ENCODE measurements at regions not wholly inside any gene's neighbourhood (a gene's known extent, or its start where the extent isn't known, plus 50 kb on each side); places are given as distances from the start of the nearest gene placed in this dataset.

DNA sequence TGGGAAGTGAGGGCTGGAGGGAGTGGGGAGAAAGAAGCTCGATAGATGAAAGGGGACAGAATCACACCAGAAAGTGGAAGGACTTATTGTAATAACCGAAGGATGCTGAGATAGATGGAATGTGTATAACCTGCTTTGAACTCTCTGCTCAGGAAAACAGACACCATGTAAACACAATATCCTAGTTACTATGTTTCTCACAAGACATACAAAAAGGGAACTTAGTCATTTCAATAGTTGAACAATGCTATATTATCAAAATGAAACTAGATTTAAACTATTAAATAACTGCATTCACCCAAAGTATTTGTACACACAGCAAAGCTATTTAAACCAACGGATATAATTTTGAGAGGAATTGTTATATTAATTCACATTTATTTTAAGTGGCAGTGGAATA, 108.3 kb upstream of the GADL1 start:
- Histone ChIP-seq H3K27me3 (ENCODE audit: control insufficient read depth, insufficient read depth, low read length) (no peaks in the 10 kb centered on the region), H3K36me3 (ENCODE audit: control insufficient read depth, insufficient read depth, low read length) (no peaks in the 10 kb centered on the region), H3K27ac (ENCODE audit: low read length) (no peak overlapping the region), H3K4me1 (ENCODE audit: control insufficient read depth, insufficient read depth, low read length) (peaks cover 11% of the 10 kb centered on the region), H3K9me3 (replicated peaks; ENCODE audit: control insufficient read depth, low read depth, low read length) (no peaks in the 10 kb centered on the region), H3K4me3 (ENCODE audit: low read length) (no peak overlapping the region)
- WGBS (ENCODE audit: insufficient coverage) = 25% methylated on average over 1 of the region's 3 CpGs
- peak; percentile 19 for DNase-seq

DNA sequence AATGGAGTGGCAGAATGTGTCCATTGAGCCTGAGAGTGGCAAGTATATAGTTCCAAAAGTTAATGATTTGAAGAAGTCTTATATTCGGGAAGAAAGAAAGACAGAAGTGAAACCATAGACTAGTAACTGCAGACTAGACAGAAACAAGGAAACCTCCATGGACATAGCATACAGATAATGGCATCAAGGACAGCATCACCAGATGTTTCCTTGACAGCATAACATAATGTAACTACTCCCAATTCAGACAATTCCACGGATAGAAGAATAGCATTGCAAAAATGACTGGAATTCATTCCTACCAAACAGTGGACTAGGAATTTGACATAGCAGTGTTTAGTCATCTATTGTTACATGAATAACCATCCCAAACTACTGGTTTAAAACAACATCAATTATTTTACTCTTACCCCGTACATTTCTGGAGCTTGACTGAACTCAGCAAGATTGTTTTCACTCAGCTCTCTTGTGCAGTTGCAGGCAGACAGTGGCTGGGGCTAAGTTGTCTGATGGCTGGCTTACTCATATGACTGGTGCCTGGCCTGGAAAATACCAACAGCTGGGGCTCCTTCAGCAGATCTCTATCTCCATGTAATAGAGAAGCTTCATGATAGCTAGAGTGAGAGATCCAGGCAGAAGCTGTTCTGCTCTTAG, 109.7 kb upstream of the GADL1 start:
- DNase-seq = peak; percentile 72
- no peaks in the 10 kb centered on the region for H3K9me3 ChIP-seq (replicated peaks; ENCODE audit: control insufficient read depth, low read depth, low read length)
- no CpG with 5 or more reads among the region's 3 CpGs for WGBS (ENCODE audit: insufficient coverage)
- peaks cover 11% of the 10 kb centered on the region for H3K4me1 ChIP-seq (ENCODE audit: control insufficient read depth, insufficient read depth, low read length)
- no peak overlapping the region for H3K4me3 ChIP-seq (ENCODE audit: low read length)
- no peaks in the 10 kb centered on the region for H3K36me3 ChIP-seq (ENCODE audit: control insufficient read depth, insufficient read depth, low read length)
- H3K27ac ChIP-seq (ENCODE audit: low read length) = peak overlapping the region; percentile 54
- H3K27me3 ChIP-seq (ENCODE audit: control insufficient read depth, insufficient read depth, low read length) = no peaks in the 10 kb centered on the region

DNA sequence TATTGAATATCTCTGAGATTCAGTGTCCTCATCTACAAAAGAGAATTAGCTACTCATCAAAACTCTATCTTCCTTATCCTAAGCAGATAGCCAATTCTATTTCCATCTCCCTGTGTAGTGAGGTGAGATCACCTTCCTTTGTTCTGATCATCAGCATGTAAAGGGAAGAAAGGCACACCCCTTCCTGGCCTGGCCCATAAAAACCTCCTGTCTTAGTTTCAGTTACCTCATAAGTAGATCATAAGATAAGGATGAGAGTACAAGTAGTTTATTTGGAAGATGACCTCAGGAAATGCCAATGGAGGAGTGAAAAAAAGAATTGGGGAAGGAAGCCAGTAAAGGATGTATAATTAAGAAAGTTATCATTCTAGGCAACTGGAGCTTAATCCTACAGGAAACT, 114.5 kb upstream of the GADL1 start:
- Histone ChIP-seq H3K27me3 (ENCODE audit: control insufficient read depth, insufficient read depth, low read length) (no peaks in the 10 kb centered on the region), H3K36me3 (ENCODE audit: control insufficient read depth, insufficient read depth, low read length) (no peaks in the 10 kb centered on the region), H3K4me1 (ENCODE audit: control insufficient read depth, insufficient read depth, low read length) (peaks cover 7% of the 10 kb centered on the region), H3K9me3 (replicated peaks; ENCODE audit: control insufficient read depth, low read depth, low read length) (no peaks in the 10 kb centered on the region), H3K27ac (ENCODE audit: low read length) (no peak overlapping the region), H3K4me3 (ENCODE audit: low read length) (no peak overlapping the region)
- DNase-seq = no peak

DNA sequence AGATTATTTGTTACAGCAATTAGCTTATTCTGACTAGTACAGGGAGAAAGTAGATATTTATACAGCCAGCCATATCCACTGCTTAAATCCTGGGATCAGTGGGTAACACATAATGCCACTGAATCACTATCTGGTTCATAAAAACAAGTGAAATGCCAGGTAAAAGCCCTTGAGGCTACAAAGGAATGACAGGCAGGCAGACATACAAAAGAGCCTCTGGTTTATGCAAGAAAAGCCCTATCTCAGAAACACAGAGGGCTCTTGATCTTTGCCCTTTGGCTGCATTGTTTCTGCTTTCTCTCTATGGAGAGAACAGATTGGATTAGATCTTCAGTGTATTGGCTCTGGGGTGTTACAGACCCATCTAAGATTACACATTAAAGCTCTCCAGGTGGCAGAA, 115.4 kb upstream of the GADL1 start:
- no peaks in the 10 kb centered on the region for H3K9me3 ChIP-seq (replicated peaks; ENCODE audit: control insufficient read depth, low read depth, low read length)
- H3K4me3 ChIP-seq (ENCODE audit: low read length) = no peak overlapping the region
- H3K36me3 ChIP-seq (ENCODE audit: control insufficient read depth, insufficient read depth, low read length) = no peaks in the 10 kb centered on the region
- no peak overlapping the region for H3K27ac ChIP-seq (ENCODE audit: low read length)
- H3K27me3 ChIP-seq (ENCODE audit: control insufficient read depth, insufficient read depth, low read length) = no peaks in the 10 kb centered on the region
- peaks cover 2% of the 10 kb centered on the region for H3K4me1 ChIP-seq (ENCODE audit: control insufficient read depth, insufficient read depth, low read length)
- DNase-seq = no peak

DNA sequence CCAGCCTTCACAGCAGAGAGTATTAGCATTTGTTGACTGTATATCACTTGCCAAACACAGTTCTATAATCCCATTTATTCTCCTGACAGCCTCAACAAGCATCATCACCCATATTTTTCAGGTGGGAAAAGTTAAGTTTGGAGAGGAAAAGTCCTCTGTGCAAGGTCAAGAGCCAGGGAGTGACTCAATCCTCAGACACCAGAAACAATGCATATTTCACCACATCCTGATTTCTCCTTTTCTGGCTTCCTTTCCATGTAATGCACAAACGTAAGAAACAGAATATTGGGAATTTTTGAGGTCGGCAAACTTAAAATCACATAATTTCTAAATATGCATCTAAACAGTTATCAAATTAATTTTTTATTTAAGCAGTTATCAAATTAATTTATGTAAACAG, 116.0 kb upstream of the GADL1 start:
- DNase-seq = no peak
- Histone ChIP-seq H3K27ac (ENCODE audit: low read length) (no peak overlapping the region), H3K36me3 (ENCODE audit: control insufficient read depth, insufficient read depth, low read length) (no peaks in the 10 kb centered on the region)

DNA sequence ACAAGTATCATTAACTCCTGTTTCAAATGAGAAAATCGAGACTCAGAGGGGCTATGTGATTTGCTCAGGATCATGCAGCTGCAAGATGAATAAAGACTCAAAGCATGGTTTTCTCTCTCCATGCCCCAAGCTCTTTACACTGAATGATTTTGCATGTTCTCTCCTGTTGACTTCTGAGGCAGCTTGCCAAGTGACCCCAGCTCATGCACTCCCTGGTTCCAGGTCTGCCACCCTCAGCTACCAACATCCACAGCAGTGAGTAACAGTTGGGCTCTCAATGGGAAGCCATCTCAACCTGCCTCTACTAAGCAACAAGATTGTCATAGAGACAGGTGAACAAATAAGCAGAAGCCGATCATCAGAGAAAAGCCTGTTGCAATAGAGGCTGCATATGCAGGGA, 116.9 kb upstream of the GADL1 start:
- no peak for DNase-seq
- no peaks in the 10 kb centered on the region for H3K4me1 ChIP-seq (ENCODE audit: control insufficient read depth, insufficient read depth, low read length)
- no peaks in the 10 kb centered on the region for H3K27me3 ChIP-seq (ENCODE audit: control insufficient read depth, insufficient read depth, low read length)
- H3K9me3 ChIP-seq (replicated peaks; ENCODE audit: control insufficient read depth, low read depth, low read length) = no peaks in the 10 kb centered on the region
- H3K36me3 ChIP-seq (ENCODE audit: control insufficient read depth, insufficient read depth, low read length) = no peaks in the 10 kb centered on the region
- H3K27ac ChIP-seq (ENCODE audit: low read length) = no peak overlapping the region
- no peak overlapping the region for H3K4me3 ChIP-seq (ENCODE audit: low read length)
- WGBS (ENCODE audit: insufficient coverage) = 40% methylated on average over 1 of the region's 2 CpGs

More for the DNA sequence above, 116.0 kb upstream of the GADL1 start:
- Histone ChIP-seq H3K9me3 (replicated peaks; ENCODE audit: control insufficient read depth, low read depth, low read length) (no peaks in the 10 kb centered on the region), H3K27me3 (ENCODE audit: control insufficient read depth, insufficient read depth, low read length) (no peaks in the 10 kb centered on the region), H3K4me3 (ENCODE audit: low read length) (no peak overlapping the region), H3K4me1 (ENCODE audit: control insufficient read depth, insufficient read depth, low read length) (no peaks in the 10 kb centered on the region)
- no CpG with 5 or more reads among the region's 2 CpGs for WGBS (ENCODE audit: insufficient coverage)

DNA sequence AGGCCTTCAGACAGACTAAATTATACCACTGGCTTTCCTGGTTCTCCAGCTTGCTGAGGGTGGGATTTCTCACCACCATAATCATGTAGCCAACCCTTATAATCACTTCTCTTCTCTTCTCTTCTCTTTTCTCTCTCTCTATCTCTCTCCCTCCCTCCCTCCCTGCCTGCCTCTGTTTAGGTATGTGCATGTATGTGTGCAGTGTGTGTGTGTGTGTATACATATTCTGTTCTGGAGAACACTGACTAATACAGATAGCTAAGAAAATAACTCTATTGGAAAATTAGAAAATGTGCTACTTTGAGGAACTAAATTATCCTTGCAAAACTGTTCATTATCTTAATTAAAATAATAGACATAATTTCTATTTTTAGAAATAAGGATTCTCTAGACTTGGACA, 118.6 kb upstream of the GADL1 start:
- Histone ChIP-seq H3K36me3 (ENCODE audit: control insufficient read depth, insufficient read depth, low read length) (no peaks in the 10 kb centered on the region), H3K9me3 (replicated peaks; ENCODE audit: control insufficient read depth, low read depth, low read length) (no peaks in the 10 kb centered on the region), H3K4me1 (ENCODE audit: control insufficient read depth, insufficient read depth, low read length) (no peaks in the 10 kb centered on the region), H3K27ac (ENCODE audit: low read length) (no peak overlapping the region), H3K4me3 (ENCODE audit: low read length) (no peak overlapping the region), H3K27me3 (ENCODE audit: control insufficient read depth, insufficient read depth, low read length) (no peaks in the 10 kb centered on the region)
- no peak for DNase-seq

DNA sequence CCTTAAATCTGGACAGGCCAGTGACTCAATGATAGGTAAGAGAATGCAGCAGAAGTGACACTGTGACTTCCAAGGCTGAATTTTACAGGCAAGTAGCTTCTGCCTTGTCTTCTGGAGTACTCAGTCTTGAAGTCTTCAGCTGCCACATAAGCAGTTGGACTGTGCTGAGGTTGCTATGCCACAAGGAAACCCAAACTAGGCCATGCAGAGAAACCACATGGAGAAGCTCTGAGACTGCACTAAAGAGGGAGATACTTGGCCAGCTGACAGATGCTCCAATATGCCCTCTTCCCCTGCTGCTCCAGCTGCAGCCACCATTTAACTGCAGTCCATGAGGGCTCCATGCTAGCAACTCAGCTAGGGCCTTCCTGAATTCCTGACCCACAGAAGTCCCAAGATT, 119.4 kb upstream of the GADL1 start:
- no peak overlapping the region for H3K4me3 ChIP-seq (ENCODE audit: low read length)
- H3K36me3 ChIP-seq (ENCODE audit: control insufficient read depth, insufficient read depth, low read length) = no peaks in the 10 kb centered on the region
- H3K27ac ChIP-seq (ENCODE audit: low read length) = no peak overlapping the region
- no peaks in the 10 kb centered on the region for H3K27me3 ChIP-seq (ENCODE audit: control insufficient read depth, insufficient read depth, low read length)
- H3K4me1 ChIP-seq (ENCODE audit: control insufficient read depth, insufficient read depth, low read length) = no peaks in the 10 kb centered on the region
- no peak for DNase-seq
- H3K9me3 ChIP-seq (replicated peaks; ENCODE audit: control insufficient read depth, low read depth, low read length) = no peaks in the 10 kb centered on the region

DNA sequence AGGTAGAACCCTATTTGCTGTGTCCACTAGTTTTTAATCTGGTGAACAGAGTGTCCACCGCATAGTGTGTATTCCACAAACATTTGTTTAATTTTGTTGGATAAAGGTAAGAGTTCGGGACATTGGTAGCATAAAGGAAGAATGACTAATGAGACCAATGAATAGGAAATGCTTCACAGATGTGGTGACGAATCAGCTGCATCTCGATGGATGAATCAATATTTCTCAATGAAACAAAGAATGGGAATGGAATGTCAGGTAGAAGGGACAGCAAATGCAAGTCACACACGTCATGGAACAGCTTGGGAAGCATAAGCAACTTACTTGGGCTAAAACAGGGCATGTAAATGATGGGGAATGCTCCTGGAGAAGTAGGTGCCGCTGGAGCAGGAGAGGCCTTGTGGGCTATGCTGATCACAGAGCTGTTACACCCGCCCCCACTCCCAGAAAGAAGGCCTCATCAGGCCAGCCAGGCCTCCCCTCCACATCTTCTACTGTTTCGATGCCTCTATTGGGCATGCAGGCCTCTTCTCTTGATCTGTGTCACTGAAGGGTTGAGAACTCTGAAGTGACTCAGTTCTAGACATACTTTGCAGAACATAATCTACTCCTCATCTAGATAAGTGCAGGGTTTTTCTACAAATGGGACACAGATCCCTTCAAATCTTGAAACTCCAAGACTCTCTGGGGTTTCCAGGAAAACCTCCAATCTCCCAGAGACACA, 120.0 kb upstream of the GADL1 start:
- no peak for DNase-seq

DNA sequence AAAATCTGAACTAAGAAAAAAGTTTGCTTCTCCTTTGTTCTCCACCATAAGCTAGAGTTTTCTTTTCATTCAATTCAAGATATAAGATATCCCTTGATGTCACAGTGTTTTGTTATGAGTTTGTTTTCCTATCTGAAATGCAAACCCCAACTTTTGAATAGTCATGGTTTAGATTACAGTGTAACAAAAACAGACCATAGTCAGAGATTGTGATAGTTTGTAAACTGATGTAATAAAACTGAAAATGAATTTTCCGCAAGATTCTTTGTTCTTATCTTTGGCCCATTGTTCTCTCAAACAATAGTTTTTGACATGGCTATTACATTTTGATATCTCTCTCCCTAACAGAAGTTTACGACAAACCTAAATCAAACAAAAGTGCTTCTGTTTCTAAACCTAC, 121.7 kb upstream of the GADL1 start:
- no CpG with 5 or more reads among the region's 2 CpGs for WGBS (ENCODE audit: insufficient coverage)
- H3K4me1 ChIP-seq (ENCODE audit: control insufficient read depth, insufficient read depth, low read length) = no peaks in the 10 kb centered on the region
- H3K4me3 ChIP-seq (ENCODE audit: low read length) = no peak overlapping the region
- H3K36me3 ChIP-seq (ENCODE audit: control insufficient read depth, insufficient read depth, low read length) = no peaks in the 10 kb centered on the region
- H3K27ac ChIP-seq (ENCODE audit: low read length) = no peak overlapping the region
- no peaks in the 10 kb centered on the region for H3K27me3 ChIP-seq (ENCODE audit: control insufficient read depth, insufficient read depth, low read length)
- no peak for DNase-seq
- no peaks in the 10 kb centered on the region for H3K9me3 ChIP-seq (replicated peaks; ENCODE audit: control insufficient read depth, low read depth, low read length)

More for the DNA sequence above, 120.0 kb upstream of the GADL1 start:
- Histone ChIP-seq H3K9me3 (replicated peaks; ENCODE audit: control insufficient read depth, low read depth, low read length) (no peaks in the 10 kb centered on the region), H3K4me3 (ENCODE audit: low read length) (no peak overlapping the region), H3K4me1 (ENCODE audit: control insufficient read depth, insufficient read depth, low read length) (no peaks in the 10 kb centered on the region), H3K27me3 (ENCODE audit: control insufficient read depth, insufficient read depth, low read length) (no peaks in the 10 kb centered on the region), H3K36me3 (ENCODE audit: control insufficient read depth, insufficient read depth, low read length) (no peaks in the 10 kb centered on the region), H3K27ac (ENCODE audit: low read length) (no peak overlapping the region)
- WGBS (ENCODE audit: insufficient coverage) = 93% methylated on average over 5 of the region's 8 CpGs

DNA sequence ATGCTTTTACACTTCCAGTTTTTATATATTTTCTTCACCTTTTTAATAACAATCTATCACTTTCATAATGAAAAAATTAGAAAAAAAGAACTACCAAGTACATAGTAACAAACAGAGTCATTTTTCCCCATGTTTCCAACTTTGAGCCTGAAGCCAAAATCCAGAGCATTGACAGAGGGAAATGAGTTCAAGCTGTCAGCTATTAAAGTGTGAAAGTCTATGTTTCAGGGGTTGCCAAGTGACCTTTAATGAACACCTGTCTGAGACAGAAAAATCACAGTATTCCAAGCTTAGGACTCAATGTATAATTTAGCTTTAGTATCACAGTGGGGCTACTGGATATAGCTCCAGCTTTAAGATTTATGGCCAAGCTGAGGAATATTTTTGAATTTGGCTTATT, 128.3 kb upstream of the GADL1 start:
- no peaks in the 10 kb centered on the region for H3K36me3 ChIP-seq (ENCODE audit: control insufficient read depth, insufficient read depth, low read length)
- DNase-seq = peak; percentile 71
- H3K27me3 ChIP-seq (ENCODE audit: control insufficient read depth, insufficient read depth, low read length) = no peaks in the 10 kb centered on the region
- no peak overlapping the region for H3K27ac ChIP-seq (ENCODE audit: low read length)
- H3K9me3 ChIP-seq (replicated peaks; ENCODE audit: control insufficient read depth, low read depth, low read length) = peaks cover 3% of the 10 kb centered on the region
- no peak overlapping the region for H3K4me3 ChIP-seq (ENCODE audit: low read length)
- no peaks in the 10 kb centered on the region for H3K4me1 ChIP-seq (ENCODE audit: control insufficient read depth, insufficient read depth, low read length)

All from muscle of leg (tissue), 3 donors.